Iris pigment epithelial cell (primary cell): ENCODE measurements at regions not wholly inside any gene's neighbourhood (a gene's known extent, or its start where the extent isn't known, plus 50 kb on each side); places are given as distances from the start of the nearest gene placed in this dataset.
"Not testable (repeated sequence)": the region's sequence is repeated elsewhere in the genome, so short reads cannot be mapped to it uniquely, and the experiment has no call there.

Source experiments
- DNase-seq: peaks from one replicate; pipeline ENCODE4 v3.0.0-alpha.2; 2011; ENCODE audit warnings: low read depth

DNA sequence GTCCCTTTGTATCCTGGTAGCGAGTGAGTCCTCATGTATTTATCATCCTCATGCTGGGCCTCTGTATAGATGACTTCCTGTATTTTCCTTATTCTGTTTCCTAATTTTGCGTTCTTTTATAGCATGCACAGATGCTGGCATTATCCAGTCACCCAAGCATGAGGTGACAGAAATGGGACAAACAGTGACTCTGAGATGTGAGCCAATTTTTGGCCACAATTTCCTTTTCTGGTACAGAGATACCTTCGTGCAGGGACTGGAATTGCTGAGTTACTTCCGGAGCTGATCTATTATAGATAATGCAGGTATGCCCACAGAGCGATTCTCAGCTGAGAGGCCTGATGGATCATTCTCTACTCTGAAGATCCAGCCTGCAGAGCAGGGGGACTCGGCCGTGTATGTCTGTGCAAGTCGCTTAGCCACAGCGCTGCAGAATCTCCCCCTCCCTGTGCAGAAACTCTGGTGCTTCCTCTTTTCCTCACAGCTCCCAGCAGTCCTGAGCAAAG is 183.1 kb upstream of the PRSS58 start:
- DNase-seq: no peak

DNA sequence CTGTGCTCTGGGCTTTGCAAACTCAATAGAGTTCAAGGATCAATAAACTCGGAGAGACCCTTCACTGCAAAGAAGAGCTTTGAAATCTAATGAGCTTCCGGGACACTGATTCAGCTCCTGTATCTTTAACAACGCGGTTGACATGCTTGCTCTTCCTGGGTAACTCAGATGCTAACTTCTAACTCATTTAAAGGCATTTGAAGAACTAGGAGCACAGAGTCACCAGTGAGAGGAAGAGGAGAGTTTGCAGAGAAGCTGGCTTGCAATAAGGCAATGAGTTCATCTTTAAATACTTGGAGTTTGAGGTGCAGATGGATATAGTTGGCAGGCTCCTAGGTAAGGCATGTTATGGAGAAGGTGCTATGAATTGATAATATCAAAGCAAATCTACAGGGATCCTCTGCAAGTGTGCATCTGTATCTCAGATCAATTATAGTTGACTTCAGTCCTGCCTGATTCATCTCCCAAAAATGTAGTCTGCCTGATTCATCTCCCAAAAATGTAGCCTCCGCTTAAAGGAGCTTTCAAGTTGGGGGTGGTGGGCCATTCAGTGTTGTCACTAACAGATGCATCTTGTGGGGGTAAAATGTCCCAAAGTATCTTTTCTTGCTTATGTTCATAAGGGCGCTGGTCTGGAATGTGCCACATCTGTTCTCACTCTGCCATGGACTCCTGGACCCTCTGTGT is 182.5 kb upstream of the PRSS58 start:
- peak; percentile 84 for DNase-seq

DNA sequence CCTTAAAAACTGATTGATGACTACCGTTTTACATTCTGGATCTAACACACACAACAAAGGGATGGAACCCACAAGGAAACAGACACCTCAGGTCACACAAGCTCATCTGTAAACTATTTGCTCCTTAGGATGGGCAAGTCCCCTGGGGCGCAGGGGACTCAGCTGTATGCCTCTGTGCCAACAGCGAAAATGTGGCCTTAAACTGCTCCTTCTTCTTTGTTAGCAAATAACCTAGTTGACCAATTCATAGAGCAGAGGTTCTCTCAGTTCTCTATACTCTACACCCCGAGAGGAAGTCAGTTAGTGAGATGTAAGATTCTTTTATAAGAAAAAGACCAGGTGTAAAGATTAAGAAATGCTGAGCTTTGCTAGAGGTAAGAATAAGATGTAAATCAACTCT is 181.9 kb upstream of the PRSS58 start:
- DNase-seq: no peak

DNA sequence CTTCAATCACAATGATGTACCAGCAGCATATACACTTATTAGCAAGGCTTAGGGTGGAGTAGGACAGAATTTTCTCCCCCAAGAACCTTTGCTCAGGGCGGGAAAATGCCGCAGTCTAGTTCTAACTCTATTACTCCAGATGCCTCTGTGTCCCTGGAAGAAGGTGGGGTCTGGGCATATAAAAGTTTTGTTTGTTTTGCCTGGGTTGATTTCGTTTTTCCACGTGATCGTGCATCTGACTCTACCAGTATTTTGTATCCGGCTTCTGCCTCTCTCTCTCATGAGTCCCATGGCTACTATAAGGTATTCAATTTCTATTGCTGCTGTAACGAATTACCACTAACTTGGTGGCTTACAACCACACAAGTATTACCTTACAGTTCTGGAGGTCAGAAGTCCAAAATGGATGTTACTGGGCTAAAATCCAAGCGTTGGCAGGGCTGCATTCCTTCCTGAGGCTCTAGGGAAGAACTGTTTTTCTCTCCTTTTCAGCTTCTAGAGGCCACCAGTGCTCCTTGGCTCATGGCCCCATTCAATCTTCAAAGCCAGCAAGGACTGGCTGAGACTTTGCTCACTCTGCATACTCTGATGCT is 181.2 kb upstream of the PRSS58 start:
- DNase-seq: no peak

DNA sequence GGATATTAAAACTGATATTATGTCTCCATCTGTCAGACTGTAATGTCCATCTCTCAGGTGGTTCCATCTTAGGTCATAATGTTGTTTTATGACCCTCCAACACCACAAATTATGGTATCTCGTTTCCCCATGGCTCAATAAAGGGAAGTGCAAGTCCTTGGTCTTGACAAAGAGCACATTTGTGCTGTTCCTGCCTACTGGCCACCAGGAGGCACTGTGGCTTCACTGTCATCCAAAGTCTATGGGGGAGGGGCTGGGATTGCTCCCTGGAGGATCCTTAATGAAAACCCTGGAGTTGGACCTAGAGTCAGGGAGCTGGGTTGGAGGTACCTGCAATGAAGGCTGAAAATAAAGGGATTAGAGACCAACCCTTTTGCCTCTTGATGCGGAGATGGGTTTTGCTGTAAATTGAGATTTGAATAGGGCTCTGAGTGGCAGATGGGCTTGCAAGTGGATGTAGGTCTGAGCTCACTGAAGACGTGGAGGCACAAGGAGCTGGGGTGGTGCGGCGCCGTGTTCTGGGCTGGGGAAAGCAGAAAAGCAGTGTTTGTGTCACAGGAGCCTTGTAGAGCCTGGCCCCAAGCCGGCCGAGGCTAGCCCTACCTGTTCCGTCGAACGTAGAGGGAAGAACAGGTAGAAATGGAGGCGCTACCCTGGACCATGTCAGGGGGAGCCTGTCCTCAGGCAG is 180.5 kb upstream of the PRSS58 start:
- peak; percentile 65 for DNase-seq

DNA sequence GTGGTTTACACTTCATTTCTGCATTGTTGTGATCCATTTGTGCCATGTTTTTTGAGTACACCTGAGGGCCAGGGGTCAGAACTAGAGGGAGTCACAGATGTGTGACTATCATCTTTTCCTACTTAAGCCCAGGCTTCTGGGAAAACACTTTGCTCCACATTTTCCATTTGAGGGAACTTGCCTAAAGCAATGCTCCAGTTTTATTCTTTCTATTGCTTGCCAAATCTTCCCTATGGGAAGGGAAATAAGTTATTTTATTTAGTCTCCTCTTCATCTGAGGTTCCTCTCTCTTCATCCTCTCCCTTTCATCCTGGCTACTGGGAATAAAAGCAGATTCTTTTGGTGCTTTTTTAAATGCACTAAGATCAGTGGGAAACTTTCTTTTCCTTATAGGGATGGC is 179.9 kb upstream of the PRSS58 start:
- no peak for DNase-seq

DNA sequence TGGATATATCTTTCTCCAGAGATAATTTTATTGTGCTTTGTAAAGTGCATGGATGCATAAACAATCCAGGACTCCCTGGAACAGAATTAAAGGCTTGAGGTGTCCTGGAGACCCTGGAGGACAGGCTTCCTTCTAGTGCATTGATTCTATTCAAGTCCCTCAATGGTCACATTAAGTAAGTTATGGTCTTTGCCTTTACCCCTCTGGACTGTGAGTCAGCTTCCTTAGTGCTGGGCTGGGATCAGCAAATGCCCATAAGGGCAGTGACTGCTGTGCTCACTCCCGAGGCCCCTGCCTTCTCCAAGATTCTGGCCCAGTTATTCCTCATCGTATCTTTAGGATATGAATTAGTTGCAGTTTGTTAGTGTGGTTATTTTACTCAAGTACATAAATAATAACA is 178.7 kb upstream of the PRSS58 start:
- DNase-seq: peak; percentile 44

DNA sequence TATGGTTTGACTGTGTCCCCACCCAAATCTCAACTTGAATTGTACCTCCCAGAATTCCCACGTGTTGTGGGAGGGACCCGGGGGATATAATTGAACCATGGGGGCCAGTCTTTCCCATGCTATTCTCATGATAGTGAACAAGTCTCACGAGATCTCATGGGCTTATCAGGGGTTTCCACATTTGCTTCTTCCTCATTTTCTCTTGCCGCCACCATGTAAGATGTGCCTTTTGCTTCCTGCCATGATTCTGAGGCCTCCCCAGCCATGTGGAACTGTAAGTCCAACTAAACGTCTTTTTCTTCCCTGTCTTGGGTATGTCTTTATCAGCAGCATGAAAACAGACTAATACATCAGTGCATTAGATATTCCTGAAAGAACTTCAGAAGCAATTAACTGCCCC is 177.7 kb upstream of the PRSS58 start:
- not testable (repeated sequence) for DNase-seq

DNA sequence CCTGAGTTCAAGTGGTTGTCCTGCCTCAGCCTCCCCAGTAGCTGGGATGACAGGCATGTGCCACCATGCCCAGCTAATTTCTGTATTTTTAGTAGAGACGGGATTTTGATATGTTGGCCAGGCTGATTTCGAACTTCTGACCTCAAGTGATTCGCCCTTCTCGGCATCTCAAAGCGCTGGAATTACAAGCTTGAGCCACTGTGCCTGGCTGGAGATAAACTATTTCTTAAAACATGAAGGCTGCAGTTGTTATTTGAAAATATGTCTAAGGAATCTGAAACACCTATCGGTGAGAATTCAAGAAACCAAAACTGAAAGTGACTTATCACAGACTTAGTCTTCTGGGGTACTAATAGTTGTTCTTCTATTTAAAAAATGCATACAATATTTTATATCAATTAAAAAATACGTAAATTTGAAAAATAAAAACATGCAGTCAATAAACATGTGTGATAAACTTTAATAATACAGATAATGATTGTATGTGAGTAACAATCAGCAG is 176.9 kb upstream of the PRSS58 start:
- DNase-seq: peak; percentile 36

DNA sequence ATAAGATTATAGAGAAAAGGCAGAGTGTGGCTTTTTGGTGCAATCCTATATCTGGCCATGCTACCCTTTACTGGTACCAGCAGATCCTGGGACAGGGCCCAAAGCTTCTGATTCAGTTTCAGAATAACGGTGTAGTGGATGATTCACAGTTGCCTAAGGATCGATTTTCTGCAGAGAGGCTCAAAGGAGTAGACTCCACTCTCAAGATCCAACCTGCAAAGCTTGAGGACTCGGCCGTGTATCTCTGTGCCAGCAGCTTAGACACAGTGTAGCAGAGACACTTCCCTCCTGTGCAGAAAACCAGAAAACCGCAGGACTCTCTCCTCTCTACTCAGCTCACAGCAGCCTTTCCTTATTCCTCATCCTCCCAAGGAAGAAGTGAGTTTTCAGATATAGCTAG is 176.3 kb upstream of the PRSS58 start:
- DNase-seq: not testable (repeated sequence)

DNA sequence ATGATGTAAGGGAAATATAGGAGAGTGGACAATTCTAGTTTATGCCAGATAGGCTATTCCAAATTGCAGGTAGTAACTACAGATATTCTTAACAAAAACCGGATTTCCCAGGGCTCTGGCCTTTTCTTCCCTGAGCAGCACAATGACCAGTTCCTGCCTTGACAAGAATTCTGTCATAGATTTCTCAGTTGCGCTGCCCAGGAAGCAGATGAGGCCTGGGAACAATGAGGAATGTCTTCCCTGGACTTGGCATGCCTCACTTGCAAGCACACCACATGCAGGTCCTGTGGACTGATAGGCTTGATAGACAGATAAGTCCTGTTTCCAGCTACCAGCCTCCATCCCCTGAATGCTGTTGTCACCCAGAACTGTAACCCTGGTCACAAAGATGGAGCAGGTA is 174.5 kb upstream of the PRSS58 start:
- DNase-seq: no peak

DNA sequence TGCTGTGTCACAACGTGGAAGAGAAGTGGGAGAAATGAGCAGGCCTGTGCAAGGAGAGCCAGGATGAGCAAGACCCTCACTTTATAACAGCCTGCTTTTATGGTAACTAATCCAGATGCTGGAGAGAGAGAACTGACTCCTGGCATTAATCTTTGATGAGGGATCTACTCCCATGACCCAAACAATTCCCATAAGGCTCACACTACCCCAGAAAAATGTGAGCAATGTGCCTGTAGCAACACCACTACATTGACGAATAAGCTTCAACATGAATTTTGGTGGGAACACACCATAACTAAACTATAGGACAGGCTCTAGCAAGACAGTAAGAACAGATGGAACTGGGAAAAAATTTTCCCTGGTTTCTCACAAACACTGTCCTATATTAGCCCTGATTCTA is 173.6 kb upstream of the PRSS58 start:
- no peak for DNase-seq

DNA sequence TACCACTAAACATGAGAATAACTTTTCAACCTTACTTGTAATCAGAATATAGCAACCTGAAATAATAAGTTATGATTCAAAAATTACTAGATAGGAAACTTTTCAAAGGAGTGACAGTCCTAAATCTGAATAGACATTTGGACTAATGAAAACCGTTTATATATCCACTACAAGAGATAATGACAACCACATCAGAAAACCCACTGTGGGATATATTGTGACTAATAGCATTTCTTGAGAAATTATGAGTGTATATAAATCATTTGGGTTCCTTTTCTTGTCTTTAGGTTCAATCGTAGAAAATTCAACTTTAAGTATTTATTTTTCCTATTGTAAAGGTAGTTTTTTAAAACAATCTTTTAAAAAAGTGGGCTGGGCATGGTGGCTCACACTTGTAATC is 170.2 kb upstream of the PRSS58 start:
- no peak for DNase-seq

DNA sequence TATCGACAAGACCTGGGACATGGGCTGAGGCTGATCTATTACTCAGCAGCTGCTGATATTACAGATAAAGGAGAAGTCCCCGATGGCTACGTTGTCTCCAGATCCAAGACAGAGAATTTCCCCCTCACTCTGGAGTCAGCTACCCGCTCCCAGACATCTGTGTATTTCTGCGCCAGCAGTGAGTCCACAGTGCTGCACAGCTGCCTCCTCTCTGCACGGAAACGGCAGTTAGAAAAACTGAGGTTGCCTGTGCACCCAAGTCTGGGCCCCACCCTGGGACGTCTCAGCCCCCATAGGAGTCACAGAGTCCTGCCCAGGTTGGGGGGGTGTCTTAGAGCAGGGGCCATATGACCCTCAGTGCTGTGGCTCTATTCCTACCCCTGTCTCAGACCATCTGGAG is 167.4 kb upstream of the PRSS58 start:
- no peak for DNase-seq

DNA sequence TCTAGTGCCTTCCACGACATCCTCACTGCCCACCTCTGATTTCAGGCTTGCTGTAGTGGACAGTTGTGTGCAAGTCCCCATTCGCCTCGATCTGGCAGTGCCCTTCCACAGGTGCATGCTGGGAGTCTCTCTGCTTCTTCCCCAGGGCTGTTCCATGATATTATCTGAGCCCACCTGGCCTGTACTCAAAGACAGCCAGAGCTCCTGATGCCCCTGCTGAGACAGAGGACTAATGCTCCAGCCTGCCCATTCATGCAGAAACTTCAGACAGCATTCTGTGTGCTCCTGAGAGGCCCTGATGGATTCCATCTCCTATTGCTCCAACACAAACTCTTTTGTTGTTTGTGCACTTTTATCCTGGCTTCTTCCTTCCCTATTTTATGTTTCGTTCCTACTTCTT is 164.8 kb upstream of the PRSS58 start:
- DNase-seq: no peak

DNA sequence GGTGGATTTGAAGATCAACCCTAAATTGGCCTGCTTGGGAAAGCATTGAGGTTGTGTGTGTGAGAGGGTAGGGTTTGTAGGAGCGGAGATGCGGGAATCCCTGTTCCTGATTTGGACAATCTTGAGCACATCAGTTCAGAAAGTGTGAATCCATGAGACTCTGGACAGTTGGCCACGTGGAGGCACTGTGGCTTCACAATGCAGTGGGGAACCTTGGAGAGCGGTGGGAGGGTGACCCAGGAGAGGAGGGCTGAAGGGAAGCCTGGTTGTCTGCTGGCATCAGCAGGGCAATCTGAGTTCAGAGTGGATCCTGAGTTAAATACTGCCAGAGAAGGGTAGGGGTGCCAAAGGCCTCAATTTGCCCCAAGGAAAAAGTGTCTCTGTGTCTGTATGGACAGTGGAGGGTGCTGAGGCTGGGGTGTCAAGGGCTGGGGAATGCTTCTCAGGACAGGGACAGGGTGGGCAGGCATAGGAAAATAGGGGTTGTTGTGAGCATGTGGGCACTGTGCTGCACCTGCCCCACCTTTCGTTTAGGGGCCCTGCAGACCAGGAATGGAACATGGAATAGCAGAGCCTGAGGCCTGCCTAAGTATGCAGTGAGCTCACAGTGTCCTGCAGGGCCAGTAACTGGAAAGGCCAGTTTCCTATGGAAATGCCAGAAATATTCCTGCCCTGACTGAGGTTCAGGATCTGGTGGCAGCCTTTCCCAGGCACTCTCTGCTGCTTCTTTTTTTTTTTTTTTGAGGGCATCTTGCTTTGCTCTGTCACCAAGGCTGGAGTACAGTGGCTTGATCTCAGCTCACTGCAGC is 162.9 kb upstream of the PRSS58 start:
- peak; percentile 37 for DNase-seq

DNA sequence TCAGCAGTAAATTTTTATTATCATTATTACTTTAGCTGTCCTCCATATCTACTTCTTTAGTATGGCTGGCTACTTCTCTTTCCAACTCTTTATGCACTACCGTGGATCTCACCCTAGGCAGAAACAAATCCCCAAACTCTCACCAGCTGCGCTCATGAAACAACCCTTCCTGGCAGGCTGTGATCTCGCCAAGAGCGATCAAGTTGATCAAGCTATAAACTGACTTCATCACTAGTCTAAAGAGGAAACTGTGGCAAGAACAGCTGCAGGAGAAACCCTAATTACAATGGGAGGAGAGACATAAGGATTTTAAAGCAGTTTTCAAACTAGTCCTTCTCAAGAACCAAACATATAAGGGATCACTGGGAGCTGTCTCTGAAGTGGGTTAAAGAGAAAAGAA is 160.5 kb upstream of the PRSS58 start:
- DNase-seq: no peak

DNA sequence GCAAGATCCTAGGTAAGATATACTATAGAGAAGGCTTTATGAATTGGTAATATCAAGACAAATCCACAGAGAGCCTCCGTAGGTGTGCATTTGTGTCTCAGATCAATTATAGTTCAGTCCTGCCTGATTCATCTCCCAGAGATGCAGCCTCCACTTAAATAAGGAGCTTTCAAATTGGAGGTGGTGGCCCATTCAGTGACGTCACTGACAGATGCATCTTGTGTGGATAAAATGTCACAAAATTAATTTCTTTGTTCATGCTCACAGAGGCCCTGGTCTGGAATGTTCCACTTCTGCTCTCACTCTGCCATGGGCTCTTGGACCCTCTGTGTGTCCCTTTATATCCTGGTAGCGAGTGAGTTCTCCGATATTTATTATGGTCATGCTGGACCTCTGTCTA is 157.1 kb upstream of the PRSS58 start:
- DNase-seq: no peak

DNA sequence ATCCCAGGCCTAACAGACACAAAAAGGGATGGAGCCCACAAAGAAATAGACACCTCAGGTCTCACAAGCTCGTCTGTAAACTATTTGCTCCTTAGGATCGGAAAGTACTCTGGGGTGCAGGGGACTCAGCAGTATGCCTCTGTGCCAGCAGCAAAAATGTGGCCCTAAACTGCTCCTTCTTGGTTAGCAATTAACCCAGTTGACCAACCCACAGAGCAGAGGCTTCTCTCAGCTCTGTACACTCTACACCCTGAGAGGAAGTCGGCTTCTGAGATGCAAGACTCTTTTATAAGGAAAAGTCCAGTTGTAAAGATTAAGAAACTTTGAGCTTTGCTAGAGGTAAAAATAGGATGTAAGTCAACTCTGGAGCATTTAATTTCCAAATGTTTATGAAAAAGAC is 156.3 kb upstream of the PRSS58 start:
- no peak for DNase-seq

DNA sequence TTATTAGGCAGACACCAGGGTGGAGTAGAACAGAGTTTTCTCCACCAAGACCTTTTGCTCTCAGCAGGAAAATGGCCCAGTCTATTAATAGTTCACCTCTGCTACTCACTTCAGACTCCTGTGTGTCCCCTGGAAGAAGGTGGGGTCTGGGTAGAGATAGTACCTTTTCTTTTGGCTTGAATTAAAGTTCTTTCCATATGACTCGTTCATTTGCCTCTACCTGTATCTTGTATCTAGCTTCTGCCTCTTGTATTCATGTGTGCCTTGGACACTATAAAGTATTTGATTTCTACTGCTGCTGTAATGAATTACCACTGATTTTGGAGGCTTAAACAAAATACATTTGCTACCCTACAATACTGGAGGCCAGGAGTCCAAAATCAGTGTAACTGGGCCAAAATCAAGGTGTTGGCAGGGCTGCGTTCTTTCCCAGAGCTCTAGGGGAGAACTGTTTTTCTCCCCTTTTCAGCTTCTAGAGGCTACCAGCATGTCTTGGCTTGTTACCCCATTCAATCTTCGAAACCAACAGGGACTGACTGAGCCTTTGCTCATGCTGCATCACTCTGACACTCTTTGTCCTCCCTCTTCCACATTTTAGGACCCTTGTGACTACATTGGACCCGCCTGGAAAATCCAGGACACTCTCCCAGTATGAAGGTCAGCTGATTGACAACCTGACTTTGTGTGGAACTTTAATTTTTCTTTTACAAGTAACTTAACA is 155.6 kb upstream of the PRSS58 start:
- no peak for DNase-seq

DNA sequence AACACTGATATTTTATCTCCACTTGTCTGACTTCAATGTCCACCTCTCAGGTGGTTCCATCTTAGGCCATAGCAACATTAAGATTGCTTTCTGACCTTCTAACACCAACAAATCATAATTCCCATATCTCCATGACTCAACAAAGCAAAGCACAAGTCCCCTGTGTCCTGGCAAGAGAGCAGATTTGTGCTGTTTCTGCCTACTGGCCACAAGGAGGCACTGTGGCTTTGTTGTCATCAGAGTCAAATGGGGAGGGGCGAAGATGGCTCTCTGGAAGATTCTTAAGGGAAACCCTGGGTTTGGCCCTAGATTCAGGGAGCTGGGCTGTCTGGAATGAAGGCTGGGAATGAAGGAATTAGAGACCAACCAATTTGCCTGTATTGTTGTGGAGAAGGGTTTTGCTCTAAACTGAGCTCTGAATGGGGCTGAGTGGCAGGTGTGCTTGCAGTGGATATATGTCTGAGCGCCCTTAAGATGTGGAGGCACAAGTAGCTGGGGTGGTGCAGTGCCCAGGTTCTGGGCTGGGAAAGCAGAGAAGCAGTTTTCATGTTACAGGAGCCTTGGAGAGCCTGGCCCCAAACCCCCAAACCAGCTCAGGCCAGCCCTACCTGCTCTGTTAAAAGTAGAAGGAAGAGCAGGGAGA is 154.8 kb upstream of the PRSS58 start:
- peak; percentile 82 for DNase-seq
